ENCODE measurements at regions not wholly inside any gene's neighbourhood (a gene's known extent, or its start where the extent isn't known, plus 50 kb on each side); places are given as distances from the start of the nearest gene placed in this dataset.
A peak's percentile ranks its signal among the peaks of the same experiment; 100 is the strongest.

DNA sequence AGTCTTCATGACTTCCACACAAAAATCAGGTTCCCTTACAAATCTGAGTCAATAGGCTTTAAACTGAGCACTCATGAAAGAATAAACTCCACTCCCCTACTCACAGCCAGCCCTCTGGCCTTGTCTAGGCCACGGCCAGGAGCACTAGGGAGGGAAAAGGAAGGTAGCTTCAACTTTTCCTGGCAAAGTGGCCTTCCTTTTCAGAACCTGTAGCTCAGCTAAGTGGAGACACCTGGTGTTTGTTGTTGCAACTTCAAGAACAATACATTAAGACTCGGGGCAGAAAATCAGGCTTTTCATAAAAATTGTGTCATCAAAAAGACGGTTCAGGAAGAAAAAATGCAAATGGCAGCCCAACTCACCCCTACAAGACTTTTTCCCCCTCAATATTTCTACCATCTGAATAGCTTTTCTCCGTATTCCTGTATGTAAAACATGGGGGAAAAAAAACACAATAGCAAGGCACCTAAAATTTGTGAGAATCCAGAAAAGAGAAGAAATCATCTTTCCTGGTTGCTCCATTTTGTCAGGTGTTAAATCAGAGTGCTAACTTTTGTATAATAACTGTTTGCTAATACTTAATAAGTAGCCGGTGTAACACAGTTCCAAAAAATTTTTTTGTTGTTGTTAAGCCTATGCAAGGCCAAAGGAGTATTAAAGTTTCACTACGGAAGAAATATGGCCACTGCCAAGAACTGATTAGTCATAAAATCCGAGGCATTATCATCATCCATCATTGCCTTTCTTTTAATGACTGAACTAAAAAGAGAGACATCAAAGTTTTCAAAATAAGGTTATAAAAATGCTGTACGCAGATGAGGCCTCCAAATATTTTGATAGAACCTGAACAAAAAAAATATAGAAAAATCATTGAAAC is 66.2 kb upstream of the ARID5B start:
- TF ChIP-seq EZH2phosphoT487 (IDR thresholded peaks at IDR 0.05; ENCODE audit: low read length) = no peak
- TF ChIP-seq, protein P1, sequence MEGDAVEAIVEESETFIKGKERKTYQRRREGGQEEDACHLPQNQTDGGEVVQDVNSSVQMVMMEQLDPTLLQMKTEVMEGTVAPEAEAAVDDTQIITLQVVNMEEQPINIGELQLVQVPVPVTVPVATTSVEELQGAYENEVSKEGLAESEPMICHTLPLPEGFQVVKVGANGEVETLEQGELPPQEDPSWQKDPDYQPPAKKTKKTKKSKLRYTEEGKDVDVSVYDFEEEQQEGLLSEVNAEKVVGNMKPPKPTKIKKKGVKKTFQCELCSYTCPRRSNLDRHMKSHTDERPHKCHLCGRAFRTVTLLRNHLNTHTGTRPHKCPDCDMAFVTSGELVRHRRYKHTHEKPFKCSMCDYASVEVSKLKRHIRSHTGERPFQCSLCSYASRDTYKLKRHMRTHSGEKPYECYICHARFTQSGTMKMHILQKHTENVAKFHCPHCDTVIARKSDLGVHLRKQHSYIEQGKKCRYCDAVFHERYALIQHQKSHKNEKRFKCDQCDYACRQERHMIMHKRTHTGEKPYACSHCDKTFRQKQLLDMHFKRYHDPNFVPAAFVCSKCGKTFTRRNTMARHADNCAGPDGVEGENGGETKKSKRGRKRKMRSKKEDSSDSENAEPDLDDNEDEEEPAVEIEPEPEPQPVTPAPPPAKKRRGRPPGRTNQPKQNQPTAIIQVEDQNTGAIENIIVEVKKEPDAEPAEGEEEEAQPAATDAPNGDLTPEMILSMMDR (IDR thresholded peaks at IDR 0.05; ENCODE audit: low read length) = peak; percentile 58
- Histone ChIP-seq H4K20me1 (ENCODE audit: insufficient read depth, low read length) (no peaks in the 10 kb centered on the region), H3K4me3 (ENCODE audit: low read length) (no peak overlapping the region), H3K4me2 (ENCODE audit: low read depth, low read length) (no peak overlapping the region), H3K79me2 (ENCODE audit: low read length) (no peaks in the 10 kb centered on the region), H3K27ac (ENCODE audit: low read length) (no peak overlapping the region), H3K36me3 (replicated peaks; ENCODE audit: insufficient read depth, low read length) (no peaks in the 10 kb centered on the region), H3K9me3 (replicated peaks; ENCODE audit: insufficient read depth, low read length) (no peaks in the 10 kb centered on the region), H3F3A (ENCODE audit: insufficient read depth, low read length) (no peaks in the 10 kb centered on the region), H3K4me1 (ENCODE audit: low read length) (peaks cover 5% of the 10 kb centered on the region), H3K27me3 (replicated peaks; ENCODE audit: insufficient read depth, low read length) (no peaks in the 10 kb centered on the region), H3K9me2 (replicated peaks; ENCODE audit: insufficient read depth, low read length) (no peaks in the 10 kb centered on the region), H3K9ac (ENCODE audit: low read length) (no peak overlapping the region), H2AFZ (ENCODE audit: low read length) (peak overlapping the region; percentile 62)
- DNase-seq = peak; percentile 49

DNA sequence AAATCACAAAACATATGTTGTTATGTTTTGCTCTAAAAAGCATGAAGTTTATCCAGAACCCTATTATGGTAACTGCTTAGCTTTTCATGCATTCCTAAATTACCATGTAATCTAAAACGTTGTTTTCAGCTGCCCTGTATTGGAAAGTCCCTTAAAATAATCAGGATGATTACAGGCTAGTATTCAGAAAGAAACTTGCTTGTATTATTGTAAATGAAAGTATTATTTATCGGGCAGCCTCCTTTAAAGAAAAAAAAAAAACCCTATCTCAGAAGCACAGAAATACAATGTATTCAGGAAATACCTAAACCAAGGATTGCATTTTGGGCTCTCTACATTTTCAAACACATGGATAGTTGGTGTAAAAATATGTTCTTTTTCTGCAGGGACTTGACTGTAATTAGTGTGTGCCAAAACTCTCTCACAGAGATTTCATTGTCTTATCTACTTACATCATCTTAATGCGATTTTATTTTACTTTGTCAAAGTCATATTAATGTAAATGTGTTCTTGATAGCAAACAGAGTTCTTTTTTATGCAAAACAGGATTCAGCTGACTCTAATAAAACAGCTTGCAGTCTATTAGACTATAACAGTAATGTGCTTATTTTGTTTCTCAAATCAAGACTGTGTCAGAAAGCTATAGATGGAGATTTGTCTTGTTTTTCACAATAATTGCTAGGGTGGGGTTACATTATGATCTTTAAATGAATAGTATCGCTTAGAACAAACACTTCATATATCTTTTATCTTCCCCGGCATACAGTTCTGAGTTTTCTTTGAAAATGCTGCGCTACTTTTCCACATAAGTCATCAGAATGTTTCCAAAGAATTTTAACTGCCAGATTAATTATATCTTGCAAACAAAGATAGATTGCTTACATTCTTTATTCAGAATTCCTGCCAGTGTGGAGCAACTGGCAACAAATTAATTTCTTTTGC is 65.3 kb upstream of the ARID5B start:
- Histone ChIP-seq H4K20me1 (ENCODE audit: insufficient read depth, low read length) (no peaks in the 10 kb centered on the region), H3K27ac (ENCODE audit: low read length) (no peak overlapping the region), H3F3A (ENCODE audit: insufficient read depth, low read length) (no peaks in the 10 kb centered on the region), H3K4me2 (ENCODE audit: low read depth, low read length) (no peak overlapping the region), H3K27me3 (replicated peaks; ENCODE audit: insufficient read depth, low read length) (no peaks in the 10 kb centered on the region), H3K9ac (ENCODE audit: low read length) (no peak overlapping the region), H3K36me3 (replicated peaks; ENCODE audit: insufficient read depth, low read length) (no peaks in the 10 kb centered on the region), H3K9me2 (replicated peaks; ENCODE audit: insufficient read depth, low read length) (no peaks in the 10 kb centered on the region), H3K4me3 (ENCODE audit: low read length) (no peak overlapping the region), H3K4me1 (ENCODE audit: low read length) (peaks cover 5% of the 10 kb centered on the region), H3K79me2 (ENCODE audit: low read length) (no peaks in the 10 kb centered on the region), H3K9me3 (replicated peaks; ENCODE audit: insufficient read depth, low read length) (no peaks in the 10 kb centered on the region), H2AFZ (ENCODE audit: low read length) (no peak overlapping the region)
- no peak for DNase-seq
- no peak for TF ChIP-seq EZH2 (optimal IDR thresholded peaks at IDR 0.05; ENCODE audit: low read depth, low read length)
- TF ChIP-seq, protein P1 (IDR thresholded peaks at IDR 0.05; ENCODE audit: low read length) = no peak
- TF ChIP-seq EZH2phosphoT487 (IDR thresholded peaks at IDR 0.05; ENCODE audit: low read length) = no peak

DNA sequence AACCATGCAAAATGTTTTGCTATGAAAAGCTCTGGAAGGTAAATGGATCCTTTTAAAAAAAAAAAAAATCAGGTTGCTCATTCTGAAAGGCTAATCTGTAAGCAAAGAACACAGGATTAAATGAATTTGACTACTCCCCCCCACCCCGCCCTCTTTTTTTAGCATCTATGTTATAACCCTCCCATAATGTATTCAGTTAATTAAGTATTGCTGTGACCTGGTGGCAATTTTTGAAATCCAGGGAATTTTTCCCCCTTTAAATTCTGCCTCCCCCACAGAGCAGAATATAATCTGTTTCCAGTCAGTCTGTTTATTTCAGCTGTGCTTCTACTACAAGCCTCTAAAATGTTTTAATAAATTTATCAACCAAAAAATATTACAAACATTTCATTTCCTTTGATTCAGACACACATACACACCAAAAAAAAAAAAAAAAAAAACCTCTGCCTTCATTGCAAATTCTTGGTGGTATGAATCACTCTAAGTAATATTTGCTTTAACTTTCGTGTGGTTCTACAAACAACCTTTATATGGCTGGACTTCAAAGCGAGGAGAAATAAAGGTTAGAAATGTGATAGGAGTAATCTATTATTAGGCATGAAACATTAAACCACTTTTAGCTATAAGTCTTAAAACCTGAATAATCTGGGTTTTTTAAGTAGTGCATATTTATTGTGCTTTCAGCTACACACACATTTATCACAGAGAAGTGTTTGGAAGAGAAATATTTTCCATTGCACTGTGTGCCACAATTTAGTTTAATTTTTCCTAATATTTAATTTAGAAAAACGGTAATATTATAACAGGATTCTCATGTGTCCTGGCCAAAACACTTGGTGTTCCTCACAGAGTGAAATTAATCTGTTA is 64.4 kb upstream of the ARID5B start:
- Histone ChIP-seq H3K4me3 (ENCODE audit: low read length) (no peak overlapping the region), H3K4me2 (ENCODE audit: low read depth, low read length) (no peak overlapping the region), H3K4me1 (ENCODE audit: low read length) (peaks cover 5% of the 10 kb centered on the region)

More for the DNA sequence above, 64.4 kb upstream of the ARID5B start:
- Histone ChIP-seq H4K20me1 (ENCODE audit: insufficient read depth, low read length) (no peaks in the 10 kb centered on the region), H3K9me2 (replicated peaks; ENCODE audit: insufficient read depth, low read length) (no peaks in the 10 kb centered on the region), H3K9me3 (replicated peaks; ENCODE audit: insufficient read depth, low read length) (no peaks in the 10 kb centered on the region), H3K36me3 (replicated peaks; ENCODE audit: insufficient read depth, low read length) (no peaks in the 10 kb centered on the region), H3K79me2 (ENCODE audit: low read length) (no peaks in the 10 kb centered on the region), H3K27ac (ENCODE audit: low read length) (no peak overlapping the region), H3K27me3 (replicated peaks; ENCODE audit: insufficient read depth, low read length) (no peaks in the 10 kb centered on the region), H2AFZ (ENCODE audit: low read length) (no peak overlapping the region), H3K9ac (ENCODE audit: low read length) (no peak overlapping the region), H3F3A (ENCODE audit: insufficient read depth, low read length) (no peaks in the 10 kb centered on the region)
- TF ChIP-seq, protein P1 (IDR thresholded peaks at IDR 0.05; ENCODE audit: low read length) = no peak
- TF ChIP-seq EZH2 (optimal IDR thresholded peaks at IDR 0.05; ENCODE audit: low read depth, low read length) (no peak), EZH2phosphoT487 (IDR thresholded peaks at IDR 0.05; ENCODE audit: low read length) (no peak)
- no peak for DNase-seq

Measured in MM.1S (cell line).